GM18858 (cell line): ENCODE measurements at regions not wholly inside any gene's neighbourhood (a gene's known extent, or its start where the extent isn't known, plus 50 kb on each side); places are given as distances from the start of the nearest gene placed in this dataset.

Experiments
- ATAC-seq: cut with Tn5 transposase; IDR thresholded peaks from one replicate; pipeline ENCODE4 v1.9.1; 2021; ENCODE audit not compliant: unreplicated experiment

DNA sequence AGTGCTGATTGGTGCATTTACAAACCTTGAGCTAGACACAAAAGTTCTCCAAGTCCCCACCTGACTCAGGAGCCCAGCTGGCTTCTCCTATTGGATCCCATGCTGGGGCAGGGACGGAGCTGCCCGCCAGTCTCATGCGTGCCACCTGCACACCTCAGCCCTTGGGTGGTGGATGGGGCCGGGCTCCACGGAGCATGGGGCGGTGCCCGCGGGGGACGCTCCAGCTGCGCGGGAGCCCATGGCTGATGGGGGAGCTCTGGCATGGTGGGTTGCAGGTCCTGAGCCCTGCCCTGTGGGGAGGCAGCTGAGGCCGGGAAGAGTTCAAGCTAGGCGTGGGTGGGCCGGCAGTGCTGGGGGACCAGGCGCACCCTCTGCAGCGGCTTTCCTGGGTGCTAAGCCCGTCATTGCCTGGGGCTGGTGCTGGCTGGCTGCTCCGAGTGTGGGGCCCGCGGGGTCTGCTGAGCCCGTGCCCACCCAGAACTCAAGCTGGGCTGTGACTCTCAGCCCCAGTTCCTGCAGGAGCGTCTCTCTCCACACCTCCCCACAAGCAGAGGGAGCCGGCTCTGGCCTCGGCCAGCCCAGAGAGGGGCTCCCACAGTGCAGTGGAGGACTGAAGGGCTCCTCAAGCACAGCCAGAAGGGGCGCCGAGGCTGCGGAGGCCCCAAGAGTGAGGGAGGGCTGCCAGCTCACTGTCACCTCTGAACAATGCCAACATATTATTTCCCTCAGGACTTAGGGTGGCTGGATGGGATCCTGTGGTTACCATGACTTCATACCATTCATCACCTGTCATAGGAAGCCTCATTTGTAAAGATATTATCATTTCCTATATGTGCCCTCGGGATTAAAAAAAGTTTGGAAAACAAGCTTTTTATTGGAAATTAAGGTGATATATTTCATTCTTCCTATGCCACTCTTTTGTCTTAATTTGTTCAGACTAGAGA is 688.7 kb downstream of the ETS1 start:
- ATAC-seq = no peak

DNA sequence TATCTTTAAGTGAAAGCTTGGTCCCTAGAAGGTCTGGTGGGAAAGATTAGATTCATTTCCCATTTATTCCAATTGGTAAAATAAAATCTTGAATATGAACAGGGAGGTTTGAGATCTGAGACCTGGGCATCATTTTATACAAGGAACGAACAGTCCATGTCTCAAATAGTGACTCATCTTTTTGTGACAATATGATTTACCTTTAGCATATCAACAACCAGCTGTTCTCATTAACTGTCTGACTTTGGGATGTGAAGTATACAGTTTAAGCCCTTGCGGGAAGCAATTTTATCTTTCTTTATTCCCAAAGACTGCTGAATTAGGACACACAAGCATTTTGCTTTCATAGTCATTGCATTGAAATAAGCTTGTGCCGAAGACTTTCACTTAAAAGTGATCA is 691.6 kb downstream of the ETS1 start:
- no peak for ATAC-seq

DNA sequence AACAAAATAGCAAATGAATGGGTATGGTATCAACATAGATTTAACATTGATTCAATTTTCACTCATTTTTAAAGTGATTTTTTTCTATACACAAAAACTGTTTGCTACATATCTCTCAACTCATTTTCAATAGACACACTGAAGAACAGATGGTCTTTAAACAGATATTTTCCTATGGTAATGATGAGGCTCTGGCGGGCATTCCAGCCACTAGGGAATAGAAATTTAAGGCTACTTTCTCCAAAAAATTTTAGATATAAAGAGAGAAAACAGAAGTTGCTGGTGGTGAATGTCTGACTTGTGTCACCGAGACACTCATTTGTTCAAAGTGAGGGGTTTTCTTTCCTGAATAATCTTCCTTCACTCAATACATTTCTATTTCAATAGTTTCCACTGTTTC is 693.0 kb downstream of the ETS1 start:
- ATAC-seq = no peak

DNA sequence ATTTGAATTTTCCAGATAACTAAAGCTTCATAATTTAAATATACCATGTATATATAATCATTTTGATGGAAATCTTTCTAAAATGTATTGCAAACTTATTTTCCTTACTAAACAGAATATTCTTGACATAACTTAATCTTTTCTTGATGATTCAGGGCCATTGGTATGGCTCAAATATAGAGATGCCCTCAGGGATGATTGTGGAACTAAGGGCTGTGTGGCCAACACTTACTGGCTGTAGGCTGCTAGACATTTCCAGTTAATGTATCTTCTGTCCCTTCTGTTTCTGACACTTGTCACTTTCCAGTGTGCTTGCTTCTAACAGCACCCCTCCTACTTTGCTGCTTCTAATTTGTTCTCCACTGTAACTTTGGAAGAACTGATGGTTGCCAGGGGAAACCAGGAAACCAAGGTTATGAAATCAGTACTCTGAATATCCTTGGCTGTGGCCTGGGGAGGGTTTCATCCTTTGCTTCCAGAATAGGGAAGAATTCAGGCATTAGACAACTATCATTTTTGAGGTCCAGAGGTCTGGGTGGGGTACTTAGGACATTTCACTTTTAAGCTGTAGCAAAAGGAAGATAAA is 697.2 kb downstream of the ETS1 start:
- no peak for ATAC-seq

DNA sequence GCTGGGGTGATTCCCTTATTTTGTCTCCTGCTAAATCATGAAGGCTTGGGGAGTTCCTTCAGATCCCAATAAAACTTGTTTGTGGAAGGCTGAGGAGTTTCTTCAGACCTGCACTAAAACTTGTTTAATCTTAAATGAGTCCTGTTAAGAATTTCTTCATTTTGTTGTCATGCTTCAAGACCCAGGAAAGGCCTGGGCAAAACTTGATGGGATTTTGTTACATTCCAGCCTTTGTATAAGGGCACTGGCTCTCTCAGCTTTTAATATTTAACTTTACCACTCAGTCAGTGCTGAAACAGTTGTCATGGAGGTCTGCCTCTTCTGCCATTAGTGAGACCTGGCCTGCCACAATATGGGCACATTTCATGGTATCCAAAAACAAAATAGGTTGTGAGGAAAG is 699.0 kb downstream of the ETS1 start:
- no peak for ATAC-seq

DNA sequence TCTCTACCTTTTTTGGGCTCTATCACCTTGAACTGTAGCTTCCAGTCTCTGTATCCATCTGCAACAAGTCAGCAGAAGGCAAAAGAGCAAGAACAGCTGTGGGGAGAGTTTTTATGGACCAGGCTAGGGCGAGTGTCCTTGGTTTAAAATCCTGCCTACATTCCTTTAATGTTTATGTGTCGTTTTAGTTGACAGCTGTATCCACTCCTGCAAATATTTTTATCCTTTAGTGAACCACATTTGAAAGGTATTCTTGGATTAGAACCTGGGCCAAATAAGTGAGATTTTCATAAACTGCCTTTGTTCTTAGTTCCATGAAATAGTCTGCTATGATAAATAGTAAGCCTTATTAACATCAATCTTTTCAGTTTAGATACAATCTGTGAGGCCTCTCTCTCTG is 712.2 kb downstream of the ETS1 start:
- ATAC-seq = no peak

DNA sequence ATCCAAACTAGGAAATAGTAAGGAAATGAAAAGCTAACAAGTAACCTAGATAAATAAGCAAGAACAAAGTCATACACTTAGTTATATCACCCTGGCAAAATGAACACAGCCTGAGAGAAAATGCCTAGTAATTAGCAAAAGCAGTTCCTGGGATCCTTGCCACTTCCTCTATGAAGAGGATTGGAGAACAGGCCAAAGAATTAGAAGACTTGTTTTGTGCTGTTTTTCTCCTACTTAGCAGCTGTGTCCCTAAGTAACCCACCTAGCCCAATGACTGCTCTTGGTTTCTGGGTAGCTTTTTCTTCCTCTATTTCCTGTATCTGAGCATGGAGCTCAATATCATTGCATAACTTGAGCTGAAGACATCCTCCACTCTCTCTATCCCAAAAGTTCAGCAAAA is 713.9 kb downstream of the ETS1 start:
- ATAC-seq = no peak

DNA sequence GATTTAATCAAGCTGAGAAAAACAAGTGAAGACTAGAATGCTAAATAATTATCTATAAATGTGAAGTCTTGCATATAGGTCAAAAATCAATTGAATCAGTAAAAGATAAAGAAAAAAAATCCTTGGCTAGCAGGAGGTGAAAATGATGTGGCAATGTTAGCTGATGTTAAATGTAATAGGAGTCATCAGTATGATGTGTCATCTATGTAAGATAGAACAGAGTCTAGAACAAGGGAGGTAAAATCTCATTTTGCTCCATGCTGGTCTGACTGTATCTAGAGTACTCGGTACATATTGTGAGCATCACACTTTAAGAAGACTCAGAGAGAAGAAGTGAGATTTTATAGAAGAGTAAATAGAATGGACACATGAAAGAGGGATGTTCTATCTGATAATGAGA is 721.2 kb downstream of the ETS1 start:
- no peak for ATAC-seq

DNA sequence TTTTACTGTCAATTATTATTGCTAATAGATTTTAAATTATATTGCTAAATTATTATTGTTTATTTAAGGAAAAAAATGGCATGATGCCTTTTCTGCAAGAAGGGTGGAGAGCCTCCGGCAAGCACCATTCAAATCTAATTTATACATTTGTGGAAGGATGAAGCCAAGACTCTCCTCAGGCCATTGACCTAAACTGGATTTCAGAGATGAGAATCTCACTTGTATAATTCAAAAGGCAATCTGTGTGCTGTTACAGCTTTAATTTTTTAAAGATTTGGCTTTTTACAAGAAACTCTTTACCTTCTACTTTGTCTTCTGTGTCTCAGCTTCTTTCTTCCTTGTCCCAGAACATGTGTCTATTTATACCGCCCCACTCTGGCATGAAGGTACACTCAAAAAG is 722.5 kb downstream of the ETS1 start:
- ATAC-seq = no peak

DNA sequence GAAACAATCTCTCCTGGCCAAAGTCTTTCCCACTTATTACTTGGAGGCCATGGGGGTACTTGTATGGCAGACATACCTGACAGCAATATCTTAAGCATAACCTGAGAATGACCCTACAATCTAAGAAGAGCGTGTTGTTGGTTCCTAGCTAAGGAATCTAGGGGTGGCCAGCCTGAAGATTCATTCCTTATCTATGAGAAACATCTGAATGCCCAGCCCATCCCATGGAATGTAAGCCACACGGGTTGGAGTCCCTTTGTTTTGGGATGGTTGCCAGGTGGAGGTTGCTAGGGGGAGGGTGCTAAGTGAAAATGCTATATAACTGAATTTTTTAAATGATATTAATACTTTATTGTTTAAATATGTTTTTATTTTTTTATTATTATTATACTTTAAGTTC is 725.0 kb downstream of the ETS1 start:
- ATAC-seq = no peak

DNA sequence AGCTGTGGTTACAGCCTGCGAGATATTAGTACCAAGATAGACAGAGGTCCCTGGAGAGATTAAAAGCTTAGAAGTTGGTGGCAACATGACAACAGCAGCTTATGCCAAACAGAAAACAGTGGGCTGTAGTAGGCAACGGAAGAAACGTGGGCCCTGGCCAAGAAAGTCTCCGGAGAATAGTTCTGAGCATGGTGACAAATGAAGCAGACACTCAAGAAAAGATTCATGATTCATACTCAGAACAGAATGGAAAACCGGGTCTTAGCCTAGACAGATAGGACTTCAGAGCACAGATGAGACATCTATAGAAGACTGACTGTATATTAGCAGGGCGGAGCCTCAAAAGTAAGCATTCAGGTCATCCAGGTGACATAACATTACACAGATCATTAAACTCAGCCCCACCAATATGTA is 727.4 kb downstream of the ETS1 start:
- ATAC-seq = no peak

DNA sequence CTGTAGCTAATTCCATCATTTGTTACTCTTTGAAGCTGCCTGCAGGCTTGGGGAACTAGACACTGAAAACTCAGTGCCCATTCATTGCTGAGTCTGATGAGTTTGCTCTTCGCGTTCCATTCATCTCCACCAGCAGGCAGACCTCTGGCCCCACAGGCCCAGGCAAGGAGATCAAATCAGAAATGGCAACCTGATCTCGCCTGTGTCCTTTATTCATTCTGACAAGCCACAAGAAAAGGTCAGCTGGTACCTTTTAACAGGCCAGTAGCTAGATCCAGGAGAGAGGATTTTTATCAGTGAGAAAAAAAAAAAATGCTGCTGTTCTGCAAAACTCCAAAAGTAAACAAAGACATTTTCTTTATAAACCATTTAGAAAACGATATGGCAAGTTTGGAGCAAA is 742.5 kb downstream of the ETS1 start:
- ATAC-seq = no peak

DNA sequence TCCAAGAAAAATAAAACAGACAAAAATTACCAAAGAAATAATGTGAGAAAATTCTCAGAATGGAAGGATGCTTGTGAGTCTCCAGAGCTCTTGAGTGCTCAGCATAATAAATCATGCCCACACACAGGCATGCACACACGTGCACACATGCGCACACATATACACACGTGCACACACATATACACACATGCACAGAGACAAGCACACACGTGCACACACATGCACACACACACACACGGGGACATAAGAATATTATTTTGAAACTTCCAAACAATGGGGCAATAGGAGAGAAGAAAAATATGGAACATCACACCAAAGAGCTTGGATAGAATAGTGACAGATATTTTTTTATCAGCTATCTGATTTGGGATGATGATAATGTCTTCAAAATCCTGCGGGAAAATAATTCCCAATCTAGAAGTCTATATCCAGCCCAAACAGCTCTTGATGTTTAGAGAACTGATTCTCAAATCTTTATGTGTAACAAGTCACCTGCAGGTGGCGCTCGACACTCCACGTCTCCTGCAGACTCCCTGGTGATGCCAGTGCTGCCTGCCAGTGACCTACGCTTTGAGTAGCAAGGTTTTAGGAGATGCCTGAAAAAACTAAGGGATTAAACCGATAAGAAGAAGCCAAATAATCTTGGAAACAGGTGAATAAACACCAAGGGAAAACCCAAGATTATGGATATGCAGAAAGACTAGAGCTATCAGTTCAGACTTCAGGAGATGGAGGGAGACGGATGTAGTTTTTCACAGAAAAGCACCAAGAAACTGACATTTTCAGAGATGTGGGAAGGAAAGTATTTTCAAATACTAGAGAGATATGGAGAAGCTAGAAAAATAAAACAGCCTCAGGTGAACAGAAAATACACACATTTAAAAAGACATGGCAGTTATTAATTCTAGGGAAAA is 743.6 kb downstream of the ETS1 start:
- ATAC-seq = no peak

DNA sequence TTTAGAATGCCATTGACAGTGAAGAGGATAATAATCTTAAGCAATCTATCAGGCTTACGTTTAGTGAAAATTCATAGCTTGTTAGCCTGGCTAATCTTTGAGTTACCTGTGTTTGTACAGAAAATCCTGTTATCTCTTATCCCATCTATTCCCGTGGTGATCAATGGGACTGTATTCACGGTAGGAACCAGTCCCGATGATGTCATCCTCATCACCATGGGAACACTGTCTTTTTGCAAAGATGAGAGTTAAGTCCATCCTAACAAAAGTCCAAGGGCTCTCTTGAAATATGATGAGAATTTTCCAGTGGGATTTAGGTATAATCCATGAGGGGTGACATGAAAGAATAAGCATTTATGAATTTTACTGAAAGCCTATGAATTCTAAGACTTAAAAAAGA is 762.2 kb downstream of the ETS1 start:
- ATAC-seq = no peak

DNA sequence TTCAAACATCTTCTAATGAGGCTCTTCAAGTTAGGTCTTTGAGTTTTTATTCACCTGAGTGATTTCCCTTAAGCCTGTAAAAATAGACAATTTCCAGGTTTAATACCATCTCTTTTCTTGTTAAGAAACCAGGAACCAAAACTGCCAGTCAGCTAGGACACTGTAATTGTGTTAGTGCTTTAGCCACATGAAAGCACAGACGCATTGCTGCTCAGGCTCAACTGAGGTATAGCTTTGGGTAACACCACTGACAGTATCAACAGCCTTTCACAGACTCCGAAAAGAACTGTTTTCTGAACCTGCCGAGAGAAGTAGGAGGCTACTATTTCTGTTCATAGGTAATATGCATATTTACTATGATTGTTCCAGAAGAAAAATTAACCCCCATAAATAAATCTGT is 768.7 kb downstream of the ETS1 start:
- no peak for ATAC-seq

DNA sequence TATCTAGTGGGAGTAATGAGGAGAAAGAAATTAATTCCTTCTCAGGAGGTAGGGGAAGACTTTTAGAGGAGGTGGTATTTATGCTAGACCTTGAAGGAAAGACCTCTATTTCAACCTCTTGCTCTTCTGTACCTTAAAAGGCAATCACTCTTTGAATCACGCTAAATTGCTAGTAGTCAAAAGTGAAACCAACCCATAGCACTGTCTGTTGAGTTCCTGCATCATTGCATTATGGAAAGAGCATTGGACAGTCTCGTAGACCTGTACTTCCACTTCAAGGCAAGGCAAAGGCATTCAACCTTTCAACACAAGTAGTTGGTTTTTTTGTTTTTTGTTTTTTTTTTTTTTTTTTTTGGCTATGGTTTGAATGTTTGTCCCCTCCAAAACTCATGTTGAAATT is 770.4 kb downstream of the ETS1 start:
- no peak for ATAC-seq

DNA sequence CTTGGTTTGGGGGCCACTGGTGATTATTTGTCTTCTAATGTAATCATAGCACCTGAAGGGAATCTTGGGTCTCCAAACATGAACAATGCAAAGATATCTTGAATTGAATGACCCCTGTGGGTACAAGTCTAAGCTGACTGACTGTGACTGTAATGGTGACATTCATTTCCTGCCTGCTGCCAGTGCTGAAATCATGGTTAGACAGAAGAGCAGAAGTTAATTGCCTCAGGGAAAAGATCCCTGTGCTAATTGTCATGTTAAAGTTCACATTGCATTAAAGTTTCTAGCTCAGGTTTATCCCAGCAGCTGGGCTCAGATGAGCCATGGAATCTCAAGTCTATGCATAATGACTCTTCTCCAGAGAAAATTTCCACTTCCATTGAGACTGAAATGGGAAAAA is 772.0 kb downstream of the ETS1 start:
- ATAC-seq = no peak

DNA sequence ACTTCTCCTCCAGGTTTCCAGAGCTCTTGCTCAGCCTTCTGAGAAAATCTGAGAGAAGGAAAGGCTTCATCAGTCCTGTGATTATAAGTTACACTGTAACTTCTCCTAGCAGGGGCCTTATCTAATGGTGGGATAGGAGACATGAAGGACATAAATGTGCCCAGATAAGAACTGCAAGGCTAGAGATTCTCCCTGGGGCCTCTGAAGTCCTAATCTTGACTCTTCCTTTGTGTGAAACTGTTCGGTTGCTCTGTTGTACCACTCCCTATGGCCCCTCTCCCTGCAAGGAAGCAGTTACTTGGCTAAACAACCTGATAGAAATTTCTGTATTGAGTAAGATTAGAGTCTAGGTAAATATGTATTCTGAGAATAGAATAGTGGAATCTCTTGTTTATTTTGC is 780.9 kb downstream of the ETS1 start:
- ATAC-seq = no peak

DNA sequence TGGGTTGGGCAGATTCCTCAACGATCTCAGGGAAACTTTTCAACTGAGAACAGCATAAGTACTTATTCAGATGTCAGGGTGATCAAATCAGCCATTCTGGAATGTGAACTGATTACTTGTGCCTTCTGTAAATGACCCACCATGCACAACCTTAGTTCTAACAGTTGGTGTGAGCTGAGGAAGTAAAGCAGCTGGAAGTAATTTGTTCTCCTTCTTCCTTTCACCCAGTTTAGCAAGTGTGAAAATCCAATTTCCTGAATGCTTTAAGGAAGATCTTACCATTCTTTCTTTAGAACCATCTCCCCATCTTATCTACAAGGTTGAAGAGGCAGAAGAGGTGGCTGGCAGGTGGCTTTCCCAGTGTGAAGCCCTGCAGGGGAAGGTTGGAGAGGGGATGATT is 781.6 kb downstream of the ETS1 start:
- ATAC-seq = no peak

DNA sequence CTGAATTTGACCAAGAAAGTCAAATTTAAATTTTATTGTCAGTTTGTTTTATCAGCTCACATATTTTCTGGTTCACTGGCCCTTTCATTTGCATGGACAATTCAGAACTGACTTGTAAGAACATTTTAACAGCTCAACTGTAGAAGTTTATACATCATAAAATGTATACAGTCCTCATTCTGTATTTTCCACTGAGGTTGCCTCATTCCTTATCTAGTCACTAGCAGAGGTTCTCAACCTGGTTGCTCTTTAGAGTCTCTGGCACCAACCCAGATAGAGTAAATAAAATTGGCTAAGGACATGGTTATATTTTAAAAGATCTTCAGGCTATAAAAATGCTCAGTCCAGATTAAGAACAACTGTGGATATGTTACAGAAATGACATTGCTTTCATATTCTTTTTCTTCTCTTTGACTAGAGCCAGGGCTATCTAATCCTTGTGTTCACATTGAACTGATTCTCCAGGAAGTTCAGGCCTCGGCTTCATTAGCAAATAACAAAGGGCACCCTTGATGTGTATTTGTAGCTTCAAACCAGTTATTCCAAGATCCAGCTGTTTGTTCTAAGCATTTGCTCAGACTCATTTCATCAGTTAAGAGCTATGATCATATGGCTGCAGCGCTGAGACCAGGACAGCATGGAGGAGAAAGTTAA is 782.5 kb downstream of the ETS1 start:
- ATAC-seq = no peak

DNA sequence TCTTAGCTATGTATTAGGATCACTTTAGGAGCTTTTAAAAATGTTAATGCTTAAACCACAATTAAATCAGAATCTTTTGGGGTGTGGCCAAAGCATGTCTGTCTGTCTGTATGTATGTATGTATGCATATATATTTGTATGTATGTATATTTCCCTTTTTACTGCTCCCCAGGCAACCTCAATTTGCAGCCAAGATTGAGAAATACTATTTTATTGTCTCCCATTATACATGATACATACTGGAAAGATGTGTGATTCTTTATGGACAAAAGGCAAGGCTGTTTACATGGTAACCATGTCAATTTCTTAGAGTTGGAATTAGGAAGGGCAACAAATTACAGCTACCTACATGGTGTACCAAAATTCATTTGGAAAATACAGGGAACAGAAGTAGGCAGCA is 783.6 kb downstream of the ETS1 start:
- no peak for ATAC-seq
